ENCODE measurements at regions not wholly inside any gene's neighbourhood (a gene's known extent, or its start where the extent isn't known, plus 50 kb on each side); places are given as distances from the start of the nearest gene placed in this dataset.
"Not testable (repeated sequence)": the region's sequence is repeated elsewhere in the genome, so short reads cannot be mapped to it uniquely, and the experiment has no call there.

DNA sequence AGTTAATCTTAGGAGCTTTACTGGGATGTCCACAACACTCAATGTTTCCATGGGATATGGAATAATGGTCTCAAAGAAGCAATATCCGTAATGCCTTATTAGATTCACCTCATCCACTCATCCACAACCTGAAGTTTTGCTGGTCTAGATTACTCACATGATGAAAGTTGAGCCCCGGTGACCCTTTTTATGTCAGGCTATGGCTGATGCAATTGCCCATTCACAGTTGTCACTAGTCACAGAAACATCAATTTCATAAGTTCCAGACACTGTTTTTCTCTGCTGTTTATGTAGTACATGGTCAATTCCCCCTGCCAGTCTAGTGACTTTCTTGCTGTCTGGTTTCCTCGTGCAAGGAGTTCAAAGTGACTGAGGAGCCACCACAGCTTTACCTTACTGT is 491.2 kb upstream of the ATXN8OS start:
- H3K36me3 Mint-ChIP-seq (ENCODE audit: low read depth): no peaks in the 10 kb centered on the region
- no peaks in the 10 kb centered on the region for H3K27me3 Mint-ChIP-seq (ENCODE audit: low read depth)
- no peak overlapping the region for H3K4me3 Mint-ChIP-seq (ENCODE audit: unreplicated experiment)
- no peak for DNase-seq (ENCODE audit: low spot score)
- no peaks in the 10 kb centered on the region for H3K9me3 Mint-ChIP-seq (ENCODE audit: low read depth)
- H3K27ac Mint-ChIP-seq (ENCODE audit: unreplicated experiment): no peak overlapping the region
- TF ChIP-seq CTCF (IDR thresholded peaks at IDR 0.05): no peak
- H3K4me1 Mint-ChIP-seq (ENCODE audit: low read depth): no peaks in the 10 kb centered on the region

DNA sequence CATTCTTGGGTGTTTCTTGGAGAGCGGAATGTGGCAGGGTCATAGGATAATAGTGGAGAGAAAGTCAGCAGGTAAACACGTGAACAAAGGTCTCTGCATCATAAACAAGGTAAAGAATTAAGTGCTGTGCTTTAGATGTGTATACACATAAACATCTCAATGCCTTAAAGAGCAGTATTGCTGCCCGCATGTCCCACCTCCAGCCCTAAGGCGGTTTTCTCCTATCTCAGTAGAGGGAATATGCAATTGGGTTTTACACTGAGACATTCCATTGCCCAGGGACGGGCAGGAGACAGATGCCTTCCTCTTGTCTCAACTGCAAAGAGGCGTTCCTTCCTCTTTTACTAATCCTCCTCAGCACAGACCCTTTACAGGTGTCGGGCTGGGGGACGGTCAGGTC is 492.6 kb upstream of the ATXN8OS start:
- H3K4me3 Mint-ChIP-seq (ENCODE audit: unreplicated experiment); H3K36me3 Mint-ChIP-seq (ENCODE audit: low read depth); H3K27me3 Mint-ChIP-seq (ENCODE audit: low read depth); DNase-seq (ENCODE audit: low spot score); H3K27ac Mint-ChIP-seq (ENCODE audit: unreplicated experiment); H3K4me1 Mint-ChIP-seq (ENCODE audit: low read depth); H3K9me3 Mint-ChIP-seq (ENCODE audit: low read depth): not testable (repeated sequence)

GRCh38 chr13:69604698-69605097 is 502.9 kb upstream of the ATXN8OS start:
- Mint-ChIP-seq H3K27ac (ENCODE audit: unreplicated experiment) (no peak overlapping the region), H3K9me3 (ENCODE audit: low read depth) (no peaks in the 10 kb centered on the region), H3K27me3 (ENCODE audit: low read depth) (no peaks in the 10 kb centered on the region), H3K4me3 (ENCODE audit: unreplicated experiment) (no peak overlapping the region), H3K36me3 (ENCODE audit: low read depth) (no peaks in the 10 kb centered on the region), H3K4me1 (ENCODE audit: low read depth) (no peaks in the 10 kb centered on the region)
- no peak for DNase-seq (ENCODE audit: low spot score)
- TF ChIP-seq CTCF (IDR thresholded peaks at IDR 0.05): no peak

DNA sequence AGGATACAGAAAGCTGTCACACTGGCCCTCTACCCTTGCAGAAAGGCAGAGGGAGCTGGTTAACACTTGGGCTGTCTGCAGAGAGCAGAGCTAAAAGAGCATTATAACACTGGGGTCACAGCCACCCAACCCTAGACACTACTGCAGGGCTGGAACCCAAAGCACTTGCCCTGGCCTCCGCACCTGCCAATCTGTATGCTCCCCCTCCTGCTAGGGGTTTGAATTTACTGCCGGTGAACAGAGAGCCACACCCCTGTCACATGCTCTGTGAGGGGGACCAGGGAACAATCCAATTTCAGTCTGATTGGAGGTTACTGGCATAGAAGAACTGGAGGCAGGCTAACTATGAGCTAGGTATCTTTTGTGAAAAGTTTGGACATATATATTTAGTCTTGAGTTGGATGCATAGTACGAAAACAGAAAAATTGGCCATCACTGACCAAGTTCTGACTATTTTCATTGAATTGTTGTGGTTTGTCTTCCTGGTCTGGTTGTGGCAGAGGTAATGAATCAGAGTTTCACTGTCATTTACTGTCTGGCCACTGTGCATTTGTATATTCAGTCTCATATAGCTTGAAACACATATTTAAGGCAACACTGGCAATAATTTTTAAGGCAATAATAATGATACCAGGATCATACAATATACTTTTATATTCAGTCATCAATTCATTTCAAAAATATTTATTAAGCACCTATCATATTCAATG is 504.3 kb upstream of the ATXN8OS start:
- no peaks in the 10 kb centered on the region for H3K4me1 Mint-ChIP-seq (ENCODE audit: low read depth)
- H3K4me3 Mint-ChIP-seq (ENCODE audit: unreplicated experiment): no peak overlapping the region
- DNase-seq (ENCODE audit: low spot score): no peak
- H3K27me3 Mint-ChIP-seq (ENCODE audit: low read depth): no peaks in the 10 kb centered on the region
- no peaks in the 10 kb centered on the region for H3K36me3 Mint-ChIP-seq (ENCODE audit: low read depth)
- TF ChIP-seq CTCF (IDR thresholded peaks at IDR 0.05): no peak
- H3K27ac Mint-ChIP-seq (ENCODE audit: unreplicated experiment): no peak overlapping the region
- H3K9me3 Mint-ChIP-seq (ENCODE audit: low read depth): no peaks in the 10 kb centered on the region

DNA sequence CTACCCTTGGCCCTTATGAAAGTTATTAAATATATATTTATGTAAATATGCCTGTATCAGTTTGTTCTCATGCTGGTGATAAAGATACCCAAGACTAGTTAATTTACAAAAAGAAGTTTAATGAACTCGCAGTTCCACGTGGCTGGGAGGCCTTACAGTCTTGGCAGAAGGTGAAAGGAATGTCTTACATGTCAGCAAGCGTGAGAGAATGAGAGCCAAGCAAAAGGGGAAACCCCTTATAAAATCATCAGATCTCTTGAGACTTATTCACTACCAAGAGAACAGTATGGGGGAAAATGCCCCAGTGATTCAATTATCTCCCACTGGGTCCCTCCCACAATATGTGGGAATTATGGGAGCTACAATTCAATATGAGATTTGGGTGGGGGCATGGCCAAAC is 506.0 kb upstream of the ATXN8OS start:
- Mint-ChIP-seq H3K27ac (ENCODE audit: unreplicated experiment) (no peak overlapping the region), H3K9me3 (ENCODE audit: low read depth) (no peaks in the 10 kb centered on the region), H3K4me3 (ENCODE audit: unreplicated experiment) (no peak overlapping the region)

More for the DNA sequence above, 506.0 kb upstream of the ATXN8OS start:
- Mint-ChIP-seq H3K27me3 (ENCODE audit: low read depth) (no peaks in the 10 kb centered on the region), H3K36me3 (ENCODE audit: low read depth) (no peaks in the 10 kb centered on the region), H3K4me1 (ENCODE audit: low read depth) (no peaks in the 10 kb centered on the region)
- no peak for TF ChIP-seq CTCF (IDR thresholded peaks at IDR 0.05)
- no peak for DNase-seq (ENCODE audit: low spot score)
